ENCODE measurements at regions not wholly inside any gene's neighbourhood (a gene's known extent, or its start where the extent isn't known, plus 50 kb on each side); places are given as distances from the start of the nearest gene placed in this dataset.

GRCh38 chr5:87948486-87948885 is 320.2 kb downstream of the TMEM161B start:
- DNase-seq, result no peak

GRCh38 chr5:87946271-87946670 is 322.4 kb downstream of the TMEM161B start:
- DNase-seq, result no peak

DNA sequence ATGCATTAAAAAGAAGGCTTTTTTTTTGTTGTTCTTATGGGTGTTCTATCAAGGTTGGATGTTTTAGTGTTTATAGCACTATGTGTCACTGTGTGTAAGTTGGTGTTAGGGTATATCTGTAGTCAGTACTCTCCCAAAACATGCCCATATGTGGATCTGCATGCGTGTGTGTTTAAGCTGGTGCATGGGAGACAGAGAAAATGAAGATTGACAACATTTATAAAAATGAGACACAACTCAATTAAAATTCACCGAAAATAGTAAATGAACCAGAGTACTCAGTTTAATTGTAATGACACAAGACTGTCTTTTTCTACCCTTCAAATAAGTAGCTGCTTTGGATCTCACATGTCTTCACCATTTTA is 323.4 kb downstream of the TMEM161B start:
- no peak for DNase-seq

GRCh38 chr5:87944553-87945285 is 323.9 kb downstream of the TMEM161B start:
- DNase-seq, result no peak

- DNase-seq, result no peak
Measured at GRCh38 chr5:87940775-87941174, 327.9 kb downstream of the TMEM161B start.

DNA sequence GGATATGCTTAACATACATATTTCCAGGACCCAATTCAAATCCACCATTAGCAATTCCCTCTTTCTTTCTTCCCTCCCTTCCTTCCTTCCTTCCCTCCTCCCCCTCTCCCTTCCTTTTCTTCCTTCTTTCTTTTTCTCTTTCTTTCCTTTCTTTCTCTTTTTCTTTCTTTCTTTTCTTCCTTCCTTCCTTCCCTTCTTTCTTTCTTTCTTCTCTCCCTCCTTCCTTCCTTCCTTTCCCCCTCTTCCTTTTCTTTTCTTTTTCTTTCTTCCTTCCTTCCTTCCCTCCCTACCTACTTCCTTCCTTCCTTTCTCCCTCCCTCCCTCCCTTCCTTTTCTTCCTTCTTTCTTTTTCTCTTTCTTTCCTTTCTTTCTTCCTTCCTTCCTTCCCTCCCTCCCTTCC is 332.0 kb downstream of the TMEM161B start:
- DNase-seq, result no peak

GRCh38 chr5:87924436-87924835 is 344.2 kb downstream of the TMEM161B start:
- DNase-seq, result no peak

GRCh38 chr5:87916320-87916719 is 352.3 kb downstream of the TMEM161B start:
- DNase-seq, result no peak

- DNase-seq, result no peak
Measured at GRCh38 chr5:87912419-87912818, 356.2 kb downstream of the TMEM161B start.

- no peak for DNase-seq
Measured at GRCh38 chr5:87909382-87909781, 359.3 kb downstream of the TMEM161B start.

DNA sequence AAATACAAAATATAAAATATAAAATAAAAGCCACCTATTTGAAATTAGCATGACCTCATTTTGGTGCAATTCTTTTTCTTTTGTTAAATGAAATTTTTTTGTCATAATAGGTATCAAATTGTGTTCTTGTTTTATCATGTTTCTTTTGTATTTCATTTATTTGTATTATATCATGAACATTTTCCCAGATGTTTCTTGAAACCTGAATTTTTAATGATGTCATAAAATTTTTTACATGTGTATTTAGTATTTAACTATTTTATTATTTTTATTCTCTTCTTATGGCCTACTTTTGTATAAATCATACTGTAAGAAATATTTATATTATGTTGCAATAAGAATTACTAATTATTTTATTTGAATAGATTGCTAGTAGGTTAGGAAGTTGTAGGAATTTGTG is 361.7 kb downstream of the TMEM161B start:
- no peak for DNase-seq

DNA sequence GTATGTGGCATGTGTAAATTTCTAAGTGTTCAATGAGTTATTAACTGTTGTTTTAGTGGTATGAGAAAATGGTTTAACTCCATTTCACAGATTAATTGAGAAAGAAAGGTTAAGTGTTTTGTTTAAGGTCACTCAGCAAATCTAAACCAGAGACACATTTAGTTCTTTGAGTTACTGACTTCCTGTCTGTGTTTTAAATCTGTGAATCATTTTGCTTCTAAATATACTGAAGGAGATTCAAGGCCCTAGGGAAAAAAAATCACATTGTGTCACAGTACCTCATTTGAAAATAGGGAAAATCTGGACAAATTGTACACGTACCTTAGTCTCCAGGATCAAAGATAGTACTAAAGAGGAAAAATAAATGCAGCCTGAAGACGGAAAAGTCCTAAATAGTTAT is 368.2 kb downstream of the TMEM161B start:
- no peak for DNase-seq

DNA sequence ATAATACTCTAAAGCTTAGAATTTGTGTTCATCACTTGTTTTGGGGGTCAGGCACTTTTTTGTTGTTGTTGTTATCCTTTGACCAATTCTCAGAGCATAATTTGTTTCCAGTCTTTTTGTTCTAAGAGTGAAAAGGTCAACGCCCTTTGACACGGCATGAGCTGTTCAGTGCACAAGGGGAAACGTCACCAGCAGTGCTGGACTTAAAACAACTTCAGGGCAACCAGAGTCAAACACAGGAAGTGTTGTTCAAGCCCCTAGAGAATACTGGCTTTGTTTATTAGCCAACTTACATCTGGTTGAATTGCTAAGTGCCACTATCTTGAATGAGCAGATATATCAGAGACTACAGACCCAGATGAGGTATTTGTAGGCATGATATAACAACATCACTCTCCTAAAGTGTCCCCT is 368.9 kb downstream of the TMEM161B start:
- no peak for DNase-seq

- no peak for DNase-seq
Measured at GRCh38 chr5:87899208-87899661, 369.4 kb downstream of the TMEM161B start.

DNA sequence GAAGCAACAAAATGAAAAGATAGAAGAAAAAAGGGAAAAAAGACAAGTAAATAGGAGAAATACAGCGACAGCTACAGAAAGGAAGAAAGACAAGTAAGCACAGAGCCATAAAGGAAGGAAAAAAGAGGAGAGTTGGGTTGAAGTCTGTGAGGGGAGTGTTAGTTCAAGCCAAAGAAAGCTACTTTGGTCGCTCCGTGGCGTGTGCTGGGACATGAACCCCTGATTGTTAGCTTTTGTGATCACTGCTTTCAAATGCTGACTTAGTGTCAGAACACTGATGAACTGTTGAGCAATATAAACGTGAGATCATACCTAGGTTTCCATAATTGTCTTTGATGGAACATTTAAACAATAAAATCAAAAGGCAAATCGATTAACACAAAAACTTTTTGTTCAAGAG is 370.1 kb downstream of the TMEM161B start:
- DNase-seq, result no peak

- no peak for DNase-seq
Measured at GRCh38 chr5:87888139-87888538, 380.5 kb downstream of the TMEM161B start.

DNA sequence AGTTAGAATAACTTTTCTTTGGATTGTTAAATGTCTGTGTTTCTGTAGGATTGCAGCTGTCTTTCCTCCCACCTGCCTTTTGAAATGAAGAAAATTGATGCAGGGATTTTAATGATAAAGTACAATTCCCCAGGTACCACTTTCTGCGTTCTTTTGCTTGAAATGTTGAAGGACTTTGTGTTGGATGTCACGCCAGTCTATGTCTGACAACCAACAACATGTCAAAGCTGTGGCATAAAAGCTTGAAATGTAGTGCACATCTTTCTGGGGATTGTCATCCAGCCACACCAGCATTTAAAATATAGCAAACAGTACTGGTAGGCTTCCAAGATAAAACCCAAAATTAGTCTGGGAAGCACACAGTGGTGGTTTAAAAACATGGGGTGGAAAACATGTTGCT is 381.4 kb downstream of the TMEM161B start:
- no peak for DNase-seq

- DNase-seq, result no peak
Measured at GRCh38 chr5:87886164-87886563, 382.5 kb downstream of the TMEM161B start.

- no peak for DNase-seq
Measured at GRCh38 chr5:87885758-87886157, 382.9 kb downstream of the TMEM161B start.

DNA sequence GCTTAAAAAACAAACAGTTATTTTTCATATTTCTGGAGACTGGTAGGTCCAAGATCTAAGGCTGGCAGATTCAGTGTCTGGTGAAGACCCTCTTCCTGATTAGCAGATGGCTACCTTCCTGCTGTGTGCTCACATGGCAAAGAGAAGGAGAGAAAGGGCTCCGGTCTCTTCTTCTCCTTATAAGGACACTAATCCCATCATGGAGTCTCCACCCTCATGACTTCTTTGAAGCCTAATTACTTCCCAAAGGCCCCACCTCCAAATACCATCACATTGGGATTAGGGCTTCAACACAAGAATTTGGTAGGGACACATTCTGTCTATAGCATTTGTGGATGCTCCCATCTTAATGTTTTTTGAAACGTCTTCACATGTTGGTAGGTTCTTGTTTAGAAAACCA is 391.1 kb downstream of the TMEM161B start:
- no peak for DNase-seq

DNA sequence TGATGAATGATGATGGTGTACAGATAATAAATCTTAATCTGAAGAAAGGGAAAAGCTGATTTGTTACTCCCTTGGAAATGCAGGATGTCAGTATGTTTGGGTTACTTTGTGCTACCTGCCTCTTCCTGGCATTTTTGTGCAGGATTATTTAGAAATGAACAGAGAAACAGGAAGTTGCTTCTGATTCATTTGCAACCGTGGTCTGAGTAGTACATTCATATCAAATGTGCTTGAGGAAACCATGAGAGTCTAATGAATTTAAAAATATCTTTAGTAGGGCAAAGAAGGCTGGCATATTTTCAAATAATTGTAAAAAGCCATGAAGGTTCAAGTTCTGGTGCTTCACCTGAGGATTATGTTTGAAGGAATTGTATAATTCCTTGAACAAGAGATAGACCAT is 391.6 kb downstream of the TMEM161B start:
- DNase-seq, result no peak

GRCh38 chr5:87876616-87877015 is 392.0 kb downstream of the TMEM161B start:
- DNase-seq, result no peak

- DNase-seq, result no peak
Measured at GRCh38 chr5:87872986-87873385, 395.7 kb downstream of the TMEM161B start.

- DNase-seq, result no peak
Measured at GRCh38 chr5:87868792-87869191, 399.9 kb downstream of the TMEM161B start.

DNA sequence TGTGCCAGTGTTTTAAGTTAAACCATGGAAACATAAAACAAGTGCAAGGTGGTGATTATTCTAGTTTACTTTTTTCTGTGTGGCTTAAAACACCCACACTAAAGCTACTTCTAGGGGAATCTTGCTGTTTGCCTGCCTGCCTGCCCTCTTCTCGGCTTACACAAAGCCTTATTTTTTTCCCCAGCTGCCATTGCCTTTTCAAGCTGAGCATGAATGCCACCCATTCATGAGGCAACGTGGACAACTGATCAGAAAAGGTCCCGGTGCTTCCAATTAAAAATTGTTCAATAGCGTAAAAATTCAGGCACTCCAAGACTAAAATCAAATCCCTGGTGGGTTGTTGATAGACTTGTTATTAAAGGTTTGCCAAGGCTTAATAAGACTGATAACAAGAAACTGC is 401.4 kb downstream of the TMEM161B start:
- DNase-seq, result no peak
